H1 (cell line): ENCODE measurements at regions not wholly inside any gene's neighbourhood (a gene's known extent, or its start where the extent isn't known, plus 50 kb on each side); places are given as distances from the start of the nearest gene placed in this dataset.

Experiments
- CTCF ChIA-PET: fragments of 300-600 bp; sonication (Branson Sonifier 250); formaldehyde crosslinking; loops from one replicate; lab custom pipeline; 2021; ENCODE audit not compliant: partially characterized antibody; lab: Charles Lee
- POLR2A ChIA-PET: fragments of 300-600 bp; sonication (Branson Sonifier 250); formaldehyde crosslinking; loops from one replicate; lab custom pipeline; 2021; ENCODE audit warnings: inconsistent platforms; ENCODE audit not compliant: partially characterized antibody; lab: Charles Lee
- DNase-seq, 2 experiments: peaks; one replicate each; pipeline versions ENCODE4 v3.0.0 to v3.0.0-alpha.2; 2010 to 2022; ENCODE audit warnings: low spot score in 2 of 2, low read depth in 1 of 2, mixed read lengths in 1 of 2
- FAIRE-seq: peaks from 2 replicates; lab custom pipeline; 2011; peaks lifted over from hg19 to GRCh38; lab: Jason Lieb, UNC
- H2AFZ ChIP-seq: 2 replicates; pipeline ENCODE4 v1.8.1; 2012; ENCODE audit warnings: low read length, inconsistent platforms
- H2AK5ac ChIP-seq: 2 replicates; pipeline ENCODE4 v1.6.1; 2013; ENCODE audit warnings: low read depth, low read length
- H2BK120ac ChIP-seq: replicated peaks from 2 replicates; pipeline ENCODE3; 2013; ENCODE audit warnings: low read depth, low read length, inconsistent platforms
- H2BK12ac ChIP-seq: 2 replicates; pipeline ENCODE4 v1.6.1; 2013; ENCODE audit warnings: low read depth, low read length
- H2BK15ac ChIP-seq: 2 replicates; pipeline ENCODE4 v1.6.1; 2013; ENCODE audit warnings: low read length
- H2BK20ac ChIP-seq: 2 replicates; pipeline ENCODE4 v1.6.1; 2013; ENCODE audit warnings: low read length
- H2BK5ac ChIP-seq: 2 replicates; pipeline ENCODE4 v1.6.1; 2013; ENCODE audit warnings: low read depth, low read length
- H3K14ac ChIP-seq: 2 replicates; pipeline ENCODE4 v1.6.1; 2013; ENCODE audit warnings: inconsistent platforms; ENCODE audit not compliant: insufficient read length
- H3K18ac ChIP-seq: 2 replicates; pipeline ENCODE4 v1.6.1; 2013; ENCODE audit warnings: low read length; ENCODE audit errors: extremely low read depth
- H3K23ac ChIP-seq: 2 replicates; pipeline ENCODE4 v1.6.1; 2013; ENCODE audit warnings: inconsistent platforms; ENCODE audit not compliant: insufficient read length
- H3K23me2 ChIP-seq: 2 replicates; pipeline ENCODE4 v1.6.1; 2013; ENCODE audit warnings: low read depth, low read length
- H3K27ac ChIP-seq: 2 replicates; pipeline ENCODE4 v1.6.1; 2011; ENCODE audit warnings: low read depth, low read length, inconsistent platforms
- H3K27me3 ChIP-seq, 4 experiments: replicated peaks in 1 of 4; 1 replicate in 1 of 4; 2 replicates in 3 of 4; pipeline versions ENCODE4 v1.6.1 to v1.8.1; 2011 to 2013; ENCODE audit warnings: low read length in 3 of 4, mild to moderate bottlenecking in 3 of 4, inconsistent platforms in 2 of 4, mixed read lengths in 2 of 4, moderate library complexity in 1 of 4; ENCODE audit not compliant: control insufficient read depth in 3 of 4, insufficient read depth in 3 of 4; ENCODE audit errors: extremely low read depth in 1 of 4
- H3K36me3 ChIP-seq, 4 experiments: 2 replicates each; pipeline versions ENCODE4 v1.6.1 to v1.8.1; 2011 to 2013; ENCODE audit warnings: mild to moderate bottlenecking in 4 of 4, low read length in 3 of 4, moderate library complexity in 2 of 4, control low read depth in 1 of 4, inconsistent platforms in 1 of 4; ENCODE audit not compliant: insufficient read depth in 4 of 4, control insufficient read depth in 2 of 4
- H3K4ac ChIP-seq: replicated peaks from 2 replicates; pipeline ENCODE3; 2013; ENCODE audit warnings: low read length, low read depth, mixed read lengths, inconsistent platforms; ENCODE audit not compliant: insufficient read length
- H3K4me1 ChIP-seq, 4 experiments: replicated peaks in 1 of 4; 1 replicate in 1 of 4; 2 replicates in 3 of 4; pipeline versions ENCODE4 v1.6.1 to v1.8.1; 2011 to 2013; ENCODE audit warnings: low read length in 3 of 4, inconsistent platforms in 2 of 4, mixed read lengths in 1 of 4; ENCODE audit not compliant: insufficient read depth in 4 of 4, control insufficient read depth in 3 of 4
- H3K4me2 ChIP-seq, 2 experiments: 2 replicates each; pipeline versions ENCODE4 v1.6.1 to v1.8.1; 2011 to 2013; ENCODE audit warnings: low read depth in 2 of 2, low read length in 2 of 2, control low read depth in 1 of 2, inconsistent platforms in 1 of 2, mild to moderate bottlenecking in 1 of 2; ENCODE audit not compliant: insufficient read depth in 1 of 2
- H3K4me3 ChIP-seq, 4 experiments: fragments of 200-600, 300-600 bp in 1 of 4; sonication (generic), shearing (Covaris generic), sonication (Bioruptor Twin) in 1 of 4; 2 replicates each; pipeline versions ENCODE4 v1.5.1 to v1.8.1; 2011 to 2016; ENCODE audit warnings: low read length in 4 of 4, low read depth in 3 of 4, control low read depth in 2 of 4, inconsistent platforms in 2 of 4, mild to moderate bottlenecking in 2 of 4, mixed read lengths in 1 of 4, moderate library complexity in 1 of 4; ENCODE audit not compliant: insufficient read depth in 2 of 4; ENCODE audit errors: extremely low read depth in 1 of 4
- H3K56ac ChIP-seq: replicated peaks from 2 replicates; pipeline ENCODE3; 2013; ENCODE audit warnings: low read depth, mild to moderate bottlenecking, mixed read lengths, low read length, inconsistent platforms; ENCODE audit not compliant: insufficient read length
- H3K79me1 ChIP-seq: 2 replicates; pipeline ENCODE4 v1.6.1; 2013; ENCODE audit warnings: low read depth, low read length, control low read depth
- H3K79me2 ChIP-seq, 2 experiments: 2 replicates each; pipeline versions ENCODE4 v1.6.1 to v1.8.1; 2012 to 2013; ENCODE audit warnings: low read length in 2 of 2, mild to moderate bottlenecking in 2 of 2, inconsistent platforms in 1 of 2; ENCODE audit not compliant: insufficient read depth in 2 of 2, control insufficient read depth in 1 of 2
- H3K9ac ChIP-seq, 4 experiments: replicated peaks in 1 of 4; 1 replicate in 1 of 4; 2 replicates in 3 of 4; pipeline versions ENCODE4 v1.6.1 to v1.8.1; 2011 to 2013; ENCODE audit warnings: low read depth in 3 of 4, low read length in 3 of 4, control low read depth in 2 of 4, mild to moderate bottlenecking in 2 of 4, moderate library complexity in 2 of 4, inconsistent platforms in 1 of 4; ENCODE audit errors: extremely low read depth in 1 of 4
- H3K9me3 ChIP-seq, 2 experiments: 2 replicates each; pipeline versions ENCODE4 v1.6.1 to v1.8.1; 2012 to 2013; ENCODE audit warnings: mild to moderate bottlenecking in 2 of 2, moderate library complexity in 2 of 2, control low read depth in 1 of 2, inconsistent platforms in 1 of 2, low read depth in 1 of 2, low read length in 1 of 2, mixed read lengths in 1 of 2; ENCODE audit not compliant: insufficient read depth in 2 of 2
- H4K20me1 ChIP-seq, 2 experiments: replicated peaks in 1 of 2; 2 replicates each; pipeline versions ENCODE3 to v1.8.1; 2011 to 2013; ENCODE audit warnings: inconsistent platforms in 2 of 2, low read length in 2 of 2, mild to moderate bottlenecking in 1 of 2; ENCODE audit not compliant: insufficient read depth in 2 of 2, control insufficient read depth in 1 of 2
- H4K5ac ChIP-seq: 2 replicates; pipeline ENCODE4 v1.6.1; 2013; ENCODE audit warnings: low read length, low read depth, mixed read lengths, inconsistent platforms; ENCODE audit not compliant: insufficient read length
- H4K8ac ChIP-seq: 2 replicates; pipeline ENCODE4 v1.8.0; 2013; ENCODE audit warnings: mild to moderate bottlenecking, moderate library complexity, low read length, inconsistent platforms; ENCODE audit not compliant: insufficient read depth; ENCODE audit errors: extremely low read depth
- H4K91ac ChIP-seq: replicated peaks from 2 replicates; pipeline ENCODE3; 2013; ENCODE audit warnings: low read length, mixed read lengths, inconsistent platforms; ENCODE audit not compliant: insufficient read length
- CREB1 ChIP-seq: IDR thresholded peaks from 2 replicates; pipeline ENCODE4 v1.6.1; 2012; ENCODE audit warnings: inconsistent platforms
- GTF2F1 ChIP-seq: IDR thresholded peaks from 2 replicates; pipeline ENCODE4 v1.6.1; 2012; ENCODE audit warnings: low read depth, low read length, improper control_type of control experiment, borderline replicate concordance
- RFX5 ChIP-seq: IDR thresholded peaks from 2 replicates; pipeline ENCODE4 v1.6.1; 2011; ENCODE audit warnings: low read depth, low read length, improper control_type of control experiment, borderline replicate concordance
- WGBS, 2 experiments: shearing (Covaris generic) in 1 of 2; methylation state at CpG; one replicate each; pipeline versions ENCODE4 v1.1.6 to v1.1.7; 2013 to 2015; ENCODE audit warnings: low lambda C conversion rate in 2 of 2, mixed read lengths in 2 of 2, inconsistent platforms in 1 of 2, low coverage in 1 of 2, missing lambda C conversion rate in 1 of 2; ENCODE audit not compliant: insufficient replicate concordance in 2 of 2, insufficient coverage in 1 of 2, insufficient read length in 1 of 2; ENCODE audit errors: extremely low coverage in 1 of 2, missing lambda C conversion rate in 1 of 2; 5-methylcytosine and 5-hydroxymethylcytosine counted together
- TF ChIP-seq, protein P1 (sequence below): IDR thresholded peaks from 2 replicates; pipeline ENCODE4 v1.6.1; 2012; ENCODE audit warnings: low read length, inconsistent platforms

DNA sequence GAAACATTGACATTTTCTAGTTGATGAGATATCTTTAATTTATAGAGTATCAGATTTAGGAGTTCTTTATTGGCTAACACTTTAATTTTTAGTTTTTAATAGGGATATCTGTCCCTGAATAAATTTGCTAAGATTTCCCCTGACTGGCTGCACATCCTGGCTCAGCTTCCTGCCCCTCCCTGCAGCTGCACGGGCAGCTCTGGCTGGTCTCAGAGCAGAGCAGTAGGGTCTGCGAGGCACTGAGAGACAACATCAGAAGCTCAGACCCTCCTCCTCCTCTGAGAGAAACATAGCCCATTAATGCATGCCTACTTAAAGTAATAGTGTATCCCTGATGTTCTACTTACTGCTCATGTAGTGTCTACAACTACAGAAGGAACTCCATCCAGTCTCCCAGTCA, 139.2 kb downstream of the TNFSF13B start:
- Histone ChIP-seq H3K9ac (no peak overlapping the region), H4K5ac (no peak overlapping the region), H3K36me3 (no peaks in the 10 kb centered on the region), H3K79me2 (no peaks in the 10 kb centered on the region), H3K27ac (no peak overlapping the region), H4K20me1 (no peaks in the 10 kb centered on the region), H3K4me2 (no peak overlapping the region), H2BK15ac (no peak overlapping the region), H3K14ac (no peak overlapping the region), H2BK120ac (no peak overlapping the region), H4K91ac (no peak overlapping the region), H3K23me2 (no peaks in the 10 kb centered on the region), H2BK12ac (no peak overlapping the region), H2BK20ac (no peak overlapping the region), H2AK5ac (no peak overlapping the region), H2AFZ (no peak overlapping the region), H3K23ac (no peak overlapping the region), H3K4me3 (no peak overlapping the region), H2BK5ac (no peak overlapping the region), H3K9me3 (no peaks in the 10 kb centered on the region), H3K4ac (no peak overlapping the region), H4K8ac (no peak overlapping the region), H3K18ac (no peak overlapping the region), H3K4me1 (no peaks in the 10 kb centered on the region), H3K79me1 (no peaks in the 10 kb centered on the region), H3K27me3 (no peaks in the 10 kb centered on the region), H3K56ac (no peak overlapping the region)
- ChIA-PET CTCF (no interaction called here), POLR2A (no interaction called here)
- no peak for DNase-seq
- no peak for FAIRE-seq
- 83% methylated on average over 2 of the region's 2 CpGs; no CpG with 5 or more reads in 1 of the 2 experiments for WGBS, 2 experiments
- TF ChIP-seq CREB1 (no peak), GTF2F1 (no peak), RFX5 (no peak)
- TF ChIP-seq, protein P1, sequence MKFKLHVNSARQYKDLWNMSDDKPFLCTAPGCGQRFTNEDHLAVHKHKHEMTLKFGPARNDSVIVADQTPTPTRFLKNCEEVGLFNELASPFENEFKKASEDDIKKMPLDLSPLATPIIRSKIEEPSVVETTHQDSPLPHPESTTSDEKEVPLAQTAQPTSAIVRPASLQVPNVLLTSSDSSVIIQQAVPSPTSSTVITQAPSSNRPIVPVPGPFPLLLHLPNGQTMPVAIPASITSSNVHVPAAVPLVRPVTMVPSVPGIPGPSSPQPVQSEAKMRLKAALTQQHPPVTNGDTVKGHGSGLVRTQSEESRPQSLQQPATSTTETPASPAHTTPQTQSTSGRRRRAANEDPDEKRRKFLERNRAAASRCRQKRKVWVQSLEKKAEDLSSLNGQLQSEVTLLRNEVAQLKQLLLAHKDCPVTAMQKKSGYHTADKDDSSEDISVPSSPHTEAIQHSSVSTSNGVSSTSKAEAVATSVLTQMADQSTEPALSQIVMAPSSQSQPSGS = no peak
